Common myeloid progenitor, CD34-positive (primary cell): ENCODE measurements at regions not wholly inside any gene's neighbourhood (a gene's known extent, or its start where the extent isn't known, plus 50 kb on each side); places are given as distances from the start of the nearest gene placed in this dataset.
"Not testable (repeated sequence)": the region's sequence is repeated elsewhere in the genome, so short reads cannot be mapped to it uniquely, and the experiment has no call there.

Experiments
- CTCF ChIA-PET: fragments of 350-600 bp; sonication (Branson Sonifier 250); formaldehyde crosslinking; loops from one replicate; lab custom pipeline; 2021; ENCODE audit warnings: antibody characterized with exemption; lab: Charles Lee
- POLR2A ChIA-PET: fragments of 350-600 bp; sonication (Branson Sonifier 250); formaldehyde crosslinking; loops from one replicate; lab custom pipeline; 2021; ENCODE audit warnings: antibody characterized with exemption; lab: Charles Lee
- DNase-seq, 3 donors: peaks; one replicate each; pipeline versions ENCODE4 v3.0.0 to v3.0.0-alpha.2; 2013
- H3K27ac ChIP-seq, 2 experiments: 1 replicate in 1 of 2; 2 replicates in 1 of 2; pipeline ENCODE4 v1.7.0; 2013; ENCODE audit warnings: inconsistent platforms in 2 of 2, low read length in 2 of 2, mild to moderate bottlenecking in 2 of 2, low read depth in 1 of 2, moderate library complexity in 1 of 2; ENCODE audit not compliant: severe bottlenecking in 2 of 2, insufficient read depth in 1 of 2, poor library complexity in 1 of 2
- H3K27me3 ChIP-seq, 5 experiments: replicated peaks in 2 of 5; 1 replicate in 3 of 5; 2 replicates in 2 of 5; pipeline versions ENCODE4 v1.6.1 to v1.7.0; 2013; ENCODE audit warnings: low read length in 4 of 5, mild to moderate bottlenecking in 2 of 5, moderate library complexity in 2 of 5, inconsistent platforms in 1 of 5; ENCODE audit not compliant: insufficient read depth in 5 of 5, control insufficient read depth in 4 of 5
- H3K36me3 ChIP-seq, 4 experiments: 1 replicate in 2 of 4; 2 replicates in 2 of 4; pipeline versions ENCODE4 v1.6.1 to v1.7.0; 2013; ENCODE audit warnings: low read length in 3 of 4, control low read depth in 1 of 4, mild to moderate bottlenecking in 1 of 4; ENCODE audit not compliant: control insufficient read depth in 4 of 4, insufficient read depth in 4 of 4
- H3K4me1 ChIP-seq, 4 experiments: 1 replicate in 3 of 4; 2 replicates in 1 of 4; pipeline versions ENCODE4 v1.6.1 to v1.7.1; 2013; ENCODE audit warnings: low read length in 3 of 4, mild to moderate bottlenecking in 3 of 4, control low read depth in 1 of 4, inconsistent platforms in 1 of 4, moderate library complexity in 1 of 4; ENCODE audit not compliant: control insufficient read depth in 4 of 4, insufficient read depth in 4 of 4; ENCODE audit errors: control extremely low read depth in 1 of 4
- H3K4me3 ChIP-seq, 7 experiments: 1 replicate in 4 of 7; 2 replicates in 3 of 7; pipeline versions ENCODE4 v1.5.1 to v1.7.0; 2013; ENCODE audit warnings: mild to moderate bottlenecking in 7 of 7, low read length in 6 of 7, moderate library complexity in 6 of 7, inconsistent platforms in 2 of 7, low read depth in 2 of 7, control low read depth in 1 of 7; ENCODE audit not compliant: insufficient read depth in 4 of 7, control insufficient read depth in 1 of 7; ENCODE audit errors: extremely low read depth in 1 of 7
- H3K9me3 ChIP-seq, 5 experiments: 1 replicate in 4 of 5; 2 replicates in 1 of 5; pipeline versions ENCODE4 v1.6.1 to v1.7.1; 2013; ENCODE audit warnings: low read length in 4 of 5, mild to moderate bottlenecking in 2 of 5, inconsistent platforms in 1 of 5, low read depth in 1 of 5, moderate library complexity in 1 of 5; ENCODE audit not compliant: control insufficient read depth in 4 of 5, insufficient read depth in 2 of 5; ENCODE audit errors: control extremely low read depth in 1 of 5
- WGBS: methylation state at CpG from one replicate; pipeline ENCODE4 v1.1.5; 2013; ENCODE audit not compliant: insufficient coverage; 5-methylcytosine and 5-hydroxymethylcytosine counted together

- H3K4me3 ChIP-seq = no peak overlapping the region
- H3K9me3 ChIP-seq = peaks cover 0 to 17% (median 2%) of the 10 kb centered on the region in 5 experiments
- H3K4me1 ChIP-seq = no peaks in the 10 kb centered on the region
- peaks cover 0 to 1% (median 0%) of the 10 kb centered on the region in 5 experiments for H3K27me3 ChIP-seq
- no peaks in the 10 kb centered on the region for H3K36me3 ChIP-seq
- no peak for DNase-seq
- ChIA-PET CTCF (no interaction called here), POLR2A (no interaction called here)
- H3K27ac ChIP-seq = no peak overlapping the region
- WGBS = 100% methylated on average over 1 of the region's 7 CpGs
Measured at GRCh38 chr12:111246477-111247011, 122.4 kb downstream of the PHETA1 start.

GRCh38 chr12:111245701-111246476, 123.0 kb downstream of the PHETA1 start:
- no peaks in the 10 kb centered on the region for H3K36me3 ChIP-seq

DNA sequence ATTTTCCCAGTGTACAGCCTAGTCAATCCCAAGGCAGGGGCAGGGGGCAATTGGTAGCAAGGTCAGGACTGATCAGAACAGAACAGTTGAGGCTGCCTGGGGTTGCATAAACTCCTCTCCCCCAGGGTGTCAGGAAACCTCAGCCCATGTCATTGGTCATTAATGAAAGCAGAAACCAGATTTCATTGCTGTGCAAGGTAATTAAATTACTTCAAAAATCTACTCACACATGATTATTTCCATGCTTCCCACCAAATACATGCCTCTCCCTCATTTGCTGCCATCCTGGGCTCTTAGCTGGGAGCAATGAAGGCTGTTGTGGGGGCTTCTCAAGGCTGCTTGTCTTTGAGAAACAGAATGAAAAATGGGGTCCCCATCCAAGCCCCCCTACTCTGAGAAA, 124.2 kb downstream of the PHETA1 start:
- ChIA-PET CTCF (interaction anchor here (1.1 kb wide), 1 partner anchor 24 kb away, joined by 3 read pairs; no protein-coding TSS in a partner anchor), POLR2A (no interaction called here)
- DNase-seq = no peak

More at GRCh38 chr12:111245701-111246476, 123.0 kb downstream of the PHETA1 start:
- H3K4me3 ChIP-seq = no peak overlapping the region
- WGBS = 96% methylated on average over 8 of the region's 12 CpGs
- H3K27ac ChIP-seq = no peak overlapping the region
- H3K27me3 ChIP-seq = peaks cover 0 to 1% (median 0%) of the 10 kb centered on the region in 5 experiments
- peaks cover 0 to 17% (median 2%) of the 10 kb centered on the region in 5 experiments for H3K9me3 ChIP-seq
- no peak for DNase-seq
- ChIA-PET CTCF (no interaction called here), POLR2A (no interaction called here)
- no peaks in the 10 kb centered on the region for H3K4me1 ChIP-seq

GRCh38 chr12:111242817-111243216, 126.1 kb downstream of the PHETA1 start:
- H3K36me3 ChIP-seq, H3K4me1 ChIP-seq, POLR2A ChIA-PET, DNase-seq, H3K27me3 ChIP-seq, H3K27ac ChIP-seq, CTCF ChIA-PET, H3K4me3 ChIP-seq: not testable (repeated sequence)
- H3K9me3 ChIP-seq = peaks cover 0 to 17% (median 2%) of the 10 kb centered on the region in 5 experiments
- WGBS = 100% methylated on average over 1 of the region's 1 CpG

More for the DNA sequence above, 124.2 kb downstream of the PHETA1 start:
- peaks cover 0 to 17% (median 2%) of the 10 kb centered on the region in 5 experiments for H3K9me3 ChIP-seq
- no peak overlapping the region for H3K27ac ChIP-seq
- H3K4me3 ChIP-seq = no peak overlapping the region
- H3K4me1 ChIP-seq = no peaks in the 10 kb centered on the region
- H3K36me3 ChIP-seq = no peaks in the 10 kb centered on the region
- H3K27me3 ChIP-seq = peaks cover 0 to 3% (median 0%) of the 10 kb centered on the region in 5 experiments

GRCh38 chr12:111242184-111242583, 126.7 kb downstream of the PHETA1 start:
- H3K27me3 ChIP-seq = peaks cover 0 to 3% (median 0%) of the 10 kb centered on the region in 5 experiments
- 79% methylated on average over 6 of the region's 7 CpGs for WGBS
- POLR2A ChIA-PET = no interaction called here
- CTCF ChIA-PET = no interaction called here
- peaks cover 0 to 17% (median 2%) of the 10 kb centered on the region in 5 experiments for H3K9me3 ChIP-seq
- H3K4me1 ChIP-seq = no peaks in the 10 kb centered on the region
- H3K36me3 ChIP-seq = no peaks in the 10 kb centered on the region
- no peak overlapping the region for H3K4me3 ChIP-seq
- H3K27ac ChIP-seq = no peak overlapping the region
- DNase-seq = no peak

- H3K36me3 ChIP-seq = no peaks in the 10 kb centered on the region
- no peak overlapping the region for H3K27ac ChIP-seq
- H3K4me1 ChIP-seq = no peaks in the 10 kb centered on the region
- no peak overlapping the region for H3K4me3 ChIP-seq
- H3K27me3 ChIP-seq = peaks cover 0 to 3% (median 0%) of the 10 kb centered on the region in 5 experiments
- CTCF ChIA-PET = no interaction called here
- 100% methylated on average over 3 of the region's 4 CpGs for WGBS
- peaks cover 0 to 12% (median 2%) of the 10 kb centered on the region in 5 experiments for H3K9me3 ChIP-seq
- DNase-seq = no peak
- POLR2A ChIA-PET = interaction anchor here (0.6 kb wide), 1 partner anchor 54 kb away, joined by 6 read pairs; no protein-coding TSS in a partner anchor
Measured at GRCh38 chr12:111240374-111240773, 128.5 kb downstream of the PHETA1 start.

DNA sequence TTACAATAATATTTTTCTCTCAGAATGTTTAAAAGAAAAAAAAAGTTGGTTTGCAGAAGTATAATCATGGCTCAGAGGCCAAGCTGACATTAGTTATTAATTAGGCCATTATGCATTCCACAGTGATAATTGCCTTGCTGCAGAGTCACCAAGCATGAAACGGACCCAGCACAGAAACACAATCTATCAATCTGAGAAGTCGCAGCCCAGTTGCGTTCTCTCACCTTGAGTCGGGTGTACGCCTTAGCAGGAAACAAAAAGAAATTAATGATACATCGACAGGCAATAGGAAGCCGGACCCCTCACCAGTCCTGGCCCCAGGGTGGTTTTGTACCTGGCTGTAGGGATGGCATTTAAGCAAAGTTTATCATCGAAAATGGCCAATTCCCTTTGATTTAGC, 129.7 kb downstream of the PHETA1 start:
- ChIA-PET CTCF (interaction anchor here (1.0 kb wide), 1 partner anchor 13 kb away, joined by 3 read pairs; no protein-coding TSS in a partner anchor), POLR2A (no interaction called here)
- H3K27me3 ChIP-seq = peaks cover 0 to 3% (median 0%) of the 10 kb centered on the region in 5 experiments
- no peak for DNase-seq
- H3K4me1 ChIP-seq = no peaks in the 10 kb centered on the region
- no peak overlapping the region for H3K4me3 ChIP-seq
- peaks cover 0 to 7% (median 0%) of the 10 kb centered on the region in 5 experiments for H3K9me3 ChIP-seq
- no peak overlapping the region for H3K27ac ChIP-seq
- no peaks in the 10 kb centered on the region for H3K36me3 ChIP-seq
- 81% methylated on average over 8 of the region's 8 CpGs for WGBS
